AML-193 (cell line): ENCODE measurements at regions not wholly inside any gene's neighbourhood (a gene's known extent, or its start where the extent isn't known, plus 50 kb on each side); places are given as distances from the start of the nearest gene placed in this dataset.
A peak's percentile ranks its signal among the peaks of the same experiment; 100 is the strongest.
"Not testable (repeated sequence)": the region's sequence is repeated elsewhere in the genome, so short reads cannot be mapped to it uniquely, and the experiment has no call there.

Experiments
- DNase-seq, 2 experiments: peaks; one replicate each; lab custom pipeline; 2025; lab: John Stamatoyannopoulos, UW

DNA sequence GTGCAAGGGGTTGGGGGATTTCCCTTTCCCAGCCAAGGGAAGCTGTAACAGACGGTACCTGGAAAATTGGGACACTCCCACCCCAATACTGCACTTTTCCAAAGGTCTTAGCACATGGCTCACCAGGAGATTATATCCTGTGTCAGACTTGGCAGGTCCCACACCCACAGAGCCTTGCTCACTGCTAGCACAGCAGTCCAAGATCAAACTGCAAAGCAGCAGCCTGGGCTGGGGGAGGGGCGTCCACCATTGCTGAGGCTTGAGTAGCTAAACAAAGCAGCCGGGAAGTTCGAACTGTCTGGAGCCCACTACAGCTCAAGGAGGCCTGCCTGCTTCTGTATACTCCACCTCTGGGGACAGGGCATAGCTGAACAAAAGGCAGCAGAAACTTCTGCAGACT is 604.2 kb upstream of the SEMA3D start:
- DNase-seq: not testable (repeated sequence)

DNA sequence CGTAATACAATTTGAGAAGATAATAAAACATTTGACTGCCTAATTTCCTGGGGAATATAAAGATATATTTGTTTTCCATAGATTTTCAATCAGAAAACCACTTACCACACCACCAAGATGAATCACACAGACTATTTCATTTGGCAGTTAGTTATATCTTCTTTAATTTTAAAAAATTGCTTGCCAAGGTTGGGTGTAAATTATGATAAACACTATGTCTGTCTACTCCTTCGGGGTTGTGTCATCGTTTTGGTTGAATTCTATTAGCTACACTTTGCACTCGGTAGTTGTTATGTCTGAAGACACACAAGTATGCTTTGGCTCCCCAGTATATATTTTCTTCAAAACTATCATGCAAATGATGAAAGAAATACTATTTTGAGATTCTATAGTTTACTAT is 594.8 kb upstream of the SEMA3D start:
- no peak for DNase-seq

DNA sequence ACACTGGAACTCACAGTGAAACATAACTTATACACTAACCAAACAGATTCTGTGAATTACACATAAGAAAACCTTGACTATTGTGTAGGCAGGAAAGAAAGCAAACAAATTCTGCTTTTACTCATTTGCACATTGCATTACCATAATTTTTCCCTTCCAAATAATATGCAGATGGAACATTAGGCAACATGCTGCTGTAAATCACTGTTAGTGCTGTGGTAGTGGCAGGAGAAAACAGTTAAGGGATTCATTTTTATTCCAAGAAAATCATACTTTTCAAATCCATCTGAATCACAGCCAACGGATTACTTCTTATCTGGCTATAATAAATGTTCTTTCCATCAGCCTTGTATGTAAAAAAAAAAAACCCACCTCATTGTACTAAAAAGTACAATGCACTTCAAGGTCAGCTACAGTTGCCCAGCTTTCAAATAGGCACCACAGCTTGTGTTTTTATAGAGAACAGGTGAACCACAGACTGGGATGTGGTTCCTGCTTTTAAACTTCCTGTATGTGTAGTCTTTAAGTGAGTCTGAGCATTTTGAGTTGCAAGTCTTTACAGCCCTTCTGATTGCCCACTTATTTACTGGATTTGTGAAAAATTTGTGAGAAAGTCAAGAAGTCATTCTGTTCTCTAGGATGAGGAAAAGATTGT is 590.0 kb upstream of the SEMA3D start:
- no peak for DNase-seq

DNA sequence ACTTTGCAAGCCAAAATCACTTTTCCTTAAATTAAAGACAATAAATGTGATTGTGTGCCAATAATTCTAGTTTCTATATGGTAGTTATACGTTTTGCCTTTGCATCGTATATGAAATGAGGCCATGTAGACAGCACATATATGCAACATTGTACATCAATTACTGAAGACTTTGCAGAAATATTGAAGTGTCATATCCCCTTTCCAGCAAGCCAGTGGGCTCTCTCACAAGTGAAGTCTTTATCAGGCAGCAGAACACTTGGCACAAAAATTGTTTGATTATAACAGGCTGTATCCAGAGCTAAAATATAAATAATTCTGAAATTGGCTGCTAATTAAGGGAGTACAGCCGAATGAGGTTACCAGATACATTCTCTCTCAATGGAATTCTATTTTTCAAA is 588.6 kb upstream of the SEMA3D start:
- DNase-seq: no peak

DNA sequence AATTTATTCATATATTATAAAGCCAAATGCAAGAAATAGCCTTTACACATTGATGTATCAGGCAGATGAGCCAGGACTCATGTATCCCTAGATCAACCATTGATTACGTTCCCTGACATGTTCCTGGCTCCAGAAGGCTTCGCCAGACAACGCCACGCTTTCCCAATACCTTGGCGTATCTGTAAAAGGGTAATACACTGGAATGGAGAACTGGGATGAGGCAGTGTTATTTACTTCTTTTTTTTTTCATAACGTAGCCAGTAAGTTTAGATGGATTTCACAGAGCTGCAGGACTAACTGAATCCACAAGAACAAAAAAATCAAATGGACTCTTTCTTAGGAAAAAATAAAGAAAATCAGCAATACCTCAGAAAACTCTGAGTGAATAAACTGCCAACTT is 588.1 kb upstream of the SEMA3D start:
- DNase-seq: no peak

DNA sequence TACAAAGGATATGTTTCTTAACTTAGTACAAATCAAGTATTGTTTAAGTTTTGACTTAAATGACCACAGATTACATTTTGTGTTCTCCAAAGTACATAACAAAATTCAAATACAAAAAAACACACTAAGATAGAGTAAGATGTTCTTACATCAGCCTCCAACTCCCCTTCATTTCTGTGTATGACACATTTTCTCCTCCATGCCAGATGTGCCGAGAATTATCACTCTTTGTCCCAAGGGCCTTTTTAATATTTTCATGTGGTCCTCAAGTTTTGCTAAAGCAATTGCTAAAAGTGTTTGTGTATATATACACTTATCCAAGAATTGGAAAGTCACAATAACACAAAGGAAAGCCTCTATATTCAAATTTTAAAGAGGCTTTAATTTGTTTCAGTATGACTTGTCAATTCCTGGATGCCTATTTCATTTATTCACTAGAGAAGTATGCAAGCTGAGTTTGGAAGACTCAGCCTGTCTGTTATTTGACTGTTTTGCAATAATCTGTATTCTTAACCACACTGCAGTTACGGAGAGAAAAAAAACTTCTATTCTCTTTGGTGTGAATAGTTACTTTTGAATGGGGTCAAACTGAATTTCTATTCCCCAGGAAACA is 586.4 kb upstream of the SEMA3D start:
- no peak for DNase-seq

DNA sequence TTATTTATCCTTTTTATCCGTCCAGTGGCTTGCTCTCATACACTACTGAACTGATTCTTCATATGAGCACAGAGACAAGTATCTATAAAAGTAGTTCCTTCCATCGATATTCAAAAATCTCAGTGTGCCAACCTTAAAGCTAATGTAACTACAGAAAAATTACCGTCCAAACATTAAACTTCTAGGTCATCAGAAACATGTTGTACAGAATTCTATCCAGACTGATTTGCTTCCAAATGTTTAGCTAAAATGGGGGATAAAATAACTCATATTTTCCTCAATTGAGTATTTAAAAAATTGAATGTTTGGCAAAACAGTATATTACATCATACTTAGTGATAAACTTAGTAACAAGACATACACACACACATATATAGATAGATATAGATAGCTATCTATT is 584.7 kb upstream of the SEMA3D start:
- DNase-seq: no peak

DNA sequence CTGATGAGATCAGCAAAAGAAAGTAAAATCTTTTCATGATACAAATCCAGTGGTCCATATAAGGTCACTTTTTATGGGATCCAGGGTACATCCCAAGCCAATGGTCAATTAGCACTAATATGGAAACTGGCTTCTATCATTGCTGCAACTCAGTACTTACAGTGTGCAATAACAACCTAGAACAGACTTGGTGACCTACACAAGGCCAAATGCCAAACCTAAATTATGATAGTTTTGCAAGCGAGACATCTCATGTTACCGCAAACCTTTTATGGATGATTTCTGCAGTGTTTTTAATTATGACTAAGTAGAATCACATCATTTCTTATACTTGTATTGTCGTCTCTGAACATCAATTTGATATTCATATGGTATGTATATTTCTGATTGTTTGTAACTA is 583.5 kb upstream of the SEMA3D start:
- DNase-seq: no peak

DNA sequence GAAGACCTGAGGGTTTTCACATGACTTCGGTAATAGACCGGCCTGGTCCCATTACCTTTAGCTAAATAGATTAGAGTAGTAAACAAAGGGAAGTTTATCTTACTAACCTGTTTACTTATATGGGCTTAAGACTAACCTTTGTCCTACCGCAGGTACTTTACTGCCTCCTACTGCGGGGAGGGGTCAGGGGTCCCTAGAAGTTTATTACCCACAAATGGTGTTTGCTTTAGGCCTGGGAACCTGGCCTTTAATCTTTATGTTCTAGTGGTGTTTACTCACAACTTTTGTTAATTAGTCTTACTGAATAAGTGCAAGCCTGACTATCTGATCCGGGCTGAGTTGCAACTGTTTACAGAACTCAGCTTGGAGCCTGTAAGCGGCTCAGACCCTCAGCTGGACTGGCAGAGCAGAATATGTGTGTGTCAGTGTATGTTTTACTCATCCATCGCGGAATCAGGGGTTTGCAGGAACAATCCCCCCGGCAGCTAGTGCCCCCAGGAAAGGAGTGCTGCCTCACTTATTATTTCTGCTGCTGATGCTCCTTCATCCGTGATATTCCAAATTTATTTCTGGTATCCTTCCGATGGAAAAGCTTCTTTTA is 578.9 kb upstream of the SEMA3D start:
- DNase-seq: no peak

DNA sequence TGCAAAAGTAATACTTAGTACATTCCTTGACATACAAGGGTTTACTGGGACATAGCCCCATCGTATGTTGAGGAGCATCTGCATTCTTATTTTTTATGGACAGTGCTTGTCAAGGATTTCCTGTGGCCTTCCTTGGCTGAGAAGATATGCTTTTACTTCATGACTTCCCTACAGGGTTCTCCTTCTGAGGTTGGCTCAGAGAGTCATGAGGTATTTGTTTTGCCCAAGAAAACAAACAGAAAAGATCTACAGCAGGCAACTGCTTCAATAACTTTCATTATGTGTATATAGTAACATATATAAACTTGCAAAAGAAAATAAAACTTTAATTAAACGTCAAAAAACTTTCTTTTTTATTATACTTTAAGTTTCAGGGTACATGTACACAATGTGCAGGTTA is 577.2 kb upstream of the SEMA3D start:
- DNase-seq: no peak

DNA sequence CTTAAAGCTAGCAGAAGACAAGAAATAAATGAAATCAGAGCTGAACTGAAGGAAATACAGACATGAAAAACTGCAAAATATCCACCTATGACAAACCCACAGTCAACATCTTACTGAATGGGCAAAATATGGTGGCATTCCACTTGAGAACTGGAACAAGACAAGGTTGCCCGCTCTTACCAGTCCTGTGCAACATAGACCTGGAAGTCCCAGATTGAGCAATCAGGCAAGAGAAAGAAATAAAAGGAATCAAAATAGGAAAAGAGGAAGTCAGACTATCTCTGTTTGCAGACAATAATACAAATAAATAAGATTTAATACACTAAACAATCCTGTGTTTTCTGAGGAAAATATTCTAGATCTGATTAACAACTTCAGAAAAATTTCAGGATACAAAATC is 570.5 kb upstream of the SEMA3D start:
- DNase-seq: no peak

DNA sequence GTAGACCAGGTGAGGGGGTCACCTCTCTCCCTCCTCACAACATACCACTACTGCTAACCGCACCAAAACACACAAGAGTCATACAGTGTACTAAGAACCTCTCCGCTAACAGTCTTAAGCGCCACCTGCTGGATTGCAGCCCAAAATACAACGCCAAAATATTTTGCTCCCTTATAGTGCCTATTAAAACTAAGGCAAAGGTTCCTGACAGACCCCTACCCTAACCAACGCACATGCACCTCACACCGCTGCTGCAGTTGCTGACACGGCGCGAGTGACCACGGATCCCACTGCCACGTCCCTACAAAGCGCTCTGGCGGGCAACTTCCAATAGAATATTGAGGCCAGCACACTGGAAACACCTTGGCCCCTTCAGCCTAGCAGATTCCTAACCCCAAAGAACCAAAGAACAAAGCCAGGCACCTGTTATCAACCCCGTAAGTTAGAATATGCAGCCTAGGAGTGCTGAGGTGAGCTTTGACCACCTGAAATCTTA is 563.6 kb upstream of the SEMA3D start:
- DNase-seq: peak; percentile 44 to 47

DNA sequence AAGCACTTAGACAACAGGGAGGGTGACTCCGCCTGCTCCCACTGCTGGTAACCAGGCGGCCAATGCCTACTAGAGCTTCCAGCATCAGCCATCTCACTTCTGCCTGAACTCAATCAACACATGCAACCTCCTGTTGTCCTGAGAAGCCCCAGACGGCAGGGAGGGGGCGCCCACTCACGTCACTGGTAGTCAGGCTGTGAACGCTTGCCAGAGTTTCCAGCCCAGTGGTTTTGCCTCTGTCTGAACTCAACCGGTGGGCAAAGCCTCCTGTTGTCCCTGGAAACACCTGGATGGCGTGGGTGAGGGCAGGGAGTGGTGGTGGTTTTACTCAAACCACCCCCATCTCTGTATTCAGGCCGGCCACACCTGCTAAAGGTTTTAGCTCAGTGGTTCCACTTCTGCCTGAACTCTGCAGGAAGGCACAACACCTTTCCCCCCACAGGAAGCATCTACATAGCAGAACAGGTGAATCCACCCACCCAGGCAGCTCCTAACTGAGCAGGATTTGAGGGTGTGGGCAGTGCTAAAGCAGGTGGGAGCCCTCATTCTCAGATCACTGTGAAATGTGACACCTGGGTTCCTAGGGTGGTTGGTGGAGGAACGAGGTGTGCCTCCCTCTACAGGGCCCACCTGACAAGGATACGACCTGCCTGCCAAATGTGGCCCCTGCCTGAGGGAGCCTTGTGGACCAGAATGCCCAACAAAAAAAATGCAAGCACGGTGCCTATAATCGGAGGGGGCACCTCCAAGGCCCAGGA is 563.0 kb upstream of the SEMA3D start:
- DNase-seq: no peak

DNA sequence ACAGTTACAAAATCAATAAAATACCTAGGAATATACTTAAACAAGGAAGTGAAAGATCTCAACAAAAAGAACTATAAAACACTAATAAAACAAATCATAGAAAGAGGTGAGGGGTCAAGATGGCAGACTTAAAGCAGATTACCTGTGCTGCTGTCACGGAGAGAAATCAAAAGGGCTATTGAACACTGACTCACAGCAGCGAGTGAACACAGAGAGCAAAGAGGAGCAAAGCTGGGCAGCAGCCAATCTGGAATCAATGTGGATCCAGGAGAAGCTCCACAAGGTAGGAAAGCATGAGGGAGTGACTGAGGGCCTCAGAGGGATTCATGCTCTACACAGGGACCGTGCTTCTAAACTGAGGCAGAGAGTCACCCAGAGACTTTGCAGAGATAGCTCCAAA is 562.0 kb upstream of the SEMA3D start:
- no peak for DNase-seq

DNA sequence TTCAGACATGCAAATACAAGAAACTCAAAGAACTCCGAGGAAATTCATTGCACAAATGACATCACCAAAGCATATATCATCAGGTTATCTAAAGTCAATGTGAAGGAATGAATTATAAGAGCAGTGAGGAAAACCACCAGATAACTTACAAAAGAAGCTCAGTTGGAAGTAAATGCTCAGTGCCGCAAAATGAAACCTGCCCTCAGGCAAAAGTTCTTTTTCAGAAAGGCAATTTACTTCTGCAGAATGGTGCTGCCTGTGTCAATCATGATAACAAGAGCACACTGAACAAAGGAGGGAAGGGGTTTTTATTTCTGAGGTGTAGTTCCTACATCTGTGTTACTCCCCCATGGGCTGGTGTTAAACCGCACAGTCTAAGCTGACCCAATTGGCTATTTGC is 550.6 kb upstream of the SEMA3D start:
- no peak for DNase-seq

DNA sequence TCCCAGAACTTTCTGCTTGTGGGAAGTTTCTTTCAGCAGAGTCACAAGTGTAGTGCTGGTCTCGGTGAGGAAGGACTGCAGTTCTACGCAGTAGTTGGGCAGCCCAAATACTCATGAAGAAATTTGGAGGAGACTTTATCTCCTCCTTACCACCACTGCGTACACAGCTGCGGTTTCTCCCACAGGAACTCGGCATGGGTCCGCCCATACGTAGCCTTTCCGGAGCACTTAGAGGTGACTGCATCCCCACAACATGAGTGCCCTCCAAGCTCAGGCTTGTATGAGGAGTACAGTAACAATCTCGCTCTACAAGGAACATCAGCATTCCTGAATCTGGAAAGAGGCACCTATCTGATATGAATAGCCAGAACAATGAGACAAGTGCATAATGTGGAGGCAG is 549.2 kb upstream of the SEMA3D start:
- no peak for DNase-seq

DNA sequence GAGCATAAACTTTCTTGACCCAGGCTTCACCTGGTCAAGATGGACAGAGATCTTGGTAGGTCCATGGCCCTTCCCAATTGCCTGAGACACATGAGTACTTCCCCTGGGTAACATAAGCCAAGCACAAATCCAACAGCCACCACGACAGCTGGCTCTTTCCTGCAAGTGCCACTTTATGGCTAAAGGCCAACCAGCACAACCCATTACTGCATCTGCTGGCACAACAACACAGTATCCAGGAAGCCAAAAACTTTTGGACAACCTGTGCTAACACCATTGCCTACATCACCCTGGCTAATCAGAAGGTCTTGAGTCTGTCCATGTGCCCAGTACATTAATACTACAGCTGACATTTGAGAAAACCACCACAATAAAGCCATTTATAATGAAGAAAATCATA is 548.0 kb upstream of the SEMA3D start:
- no peak for DNase-seq

DNA sequence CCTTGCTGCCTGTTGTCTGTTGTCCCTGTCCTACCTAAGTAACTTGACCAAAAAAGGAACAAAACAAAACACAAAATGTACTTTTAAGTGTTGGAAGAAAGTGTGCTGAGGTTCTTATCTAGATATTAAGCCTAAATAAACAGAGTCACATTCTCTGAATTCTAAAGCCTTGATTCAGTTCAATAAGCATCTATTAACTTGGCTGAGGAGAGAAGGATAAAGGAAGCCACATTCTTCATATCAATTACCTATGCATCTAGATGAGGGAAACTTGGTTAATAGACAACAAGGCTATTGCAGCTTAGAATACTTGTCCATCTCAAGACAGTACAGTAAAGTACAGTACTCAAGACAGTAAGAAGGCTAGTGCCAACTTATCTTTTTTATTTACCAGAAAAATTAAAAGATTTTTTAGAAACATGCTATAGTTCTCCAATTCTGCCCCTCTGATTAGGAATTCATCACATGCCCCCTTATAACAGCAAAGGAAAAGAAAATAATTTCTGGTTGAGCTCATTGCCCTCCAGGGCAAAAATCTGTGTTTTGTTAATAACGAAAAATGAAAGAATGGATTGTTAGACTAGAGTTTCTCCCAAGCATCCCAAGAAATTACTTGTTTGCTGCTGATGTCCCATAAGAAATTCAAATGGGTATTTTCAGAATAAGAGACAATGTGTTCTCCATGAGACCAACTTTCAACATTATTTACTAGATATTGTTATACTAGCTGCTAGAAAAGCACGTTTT is 546.5 kb upstream of the SEMA3D start:
- DNase-seq: no peak

DNA sequence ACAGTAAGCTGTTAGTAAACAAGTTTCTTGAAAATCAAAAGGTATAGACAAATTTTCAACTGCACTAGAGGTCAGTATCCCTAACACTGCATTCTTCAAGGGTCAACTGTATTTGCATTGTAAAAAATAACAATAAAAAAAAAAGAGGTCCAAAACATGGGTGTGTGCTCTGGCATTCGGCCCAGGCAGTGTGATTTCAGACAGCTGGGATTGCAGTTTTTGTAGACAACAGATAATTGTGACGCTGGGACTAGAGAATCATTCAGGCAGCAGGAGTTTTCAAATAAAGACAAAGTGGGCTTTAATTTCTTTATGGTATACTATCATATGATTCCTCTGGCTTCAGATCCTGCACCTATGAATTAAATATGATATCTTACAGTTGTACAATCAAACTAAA is 543.2 kb upstream of the SEMA3D start:
- DNase-seq: no peak

DNA sequence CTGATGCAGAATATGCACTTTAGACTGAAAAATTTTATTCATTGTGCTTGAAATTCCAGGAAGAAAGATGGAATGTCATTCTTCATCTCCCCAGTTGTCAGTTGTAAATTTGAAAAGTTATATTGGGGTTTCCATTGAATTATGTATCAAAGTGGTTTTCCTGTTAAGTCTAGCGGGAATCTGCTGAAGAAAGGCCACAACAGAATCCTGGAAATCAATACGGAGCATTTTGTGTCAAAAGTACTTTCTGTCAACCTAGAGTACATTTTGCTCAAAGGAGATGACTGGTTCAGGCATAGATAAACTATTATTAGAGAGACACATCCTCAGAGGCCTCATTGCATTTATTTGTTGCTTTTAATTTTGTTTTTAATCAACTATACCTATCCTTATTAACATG is 538.2 kb upstream of the SEMA3D start:
- no peak for DNase-seq

DNA sequence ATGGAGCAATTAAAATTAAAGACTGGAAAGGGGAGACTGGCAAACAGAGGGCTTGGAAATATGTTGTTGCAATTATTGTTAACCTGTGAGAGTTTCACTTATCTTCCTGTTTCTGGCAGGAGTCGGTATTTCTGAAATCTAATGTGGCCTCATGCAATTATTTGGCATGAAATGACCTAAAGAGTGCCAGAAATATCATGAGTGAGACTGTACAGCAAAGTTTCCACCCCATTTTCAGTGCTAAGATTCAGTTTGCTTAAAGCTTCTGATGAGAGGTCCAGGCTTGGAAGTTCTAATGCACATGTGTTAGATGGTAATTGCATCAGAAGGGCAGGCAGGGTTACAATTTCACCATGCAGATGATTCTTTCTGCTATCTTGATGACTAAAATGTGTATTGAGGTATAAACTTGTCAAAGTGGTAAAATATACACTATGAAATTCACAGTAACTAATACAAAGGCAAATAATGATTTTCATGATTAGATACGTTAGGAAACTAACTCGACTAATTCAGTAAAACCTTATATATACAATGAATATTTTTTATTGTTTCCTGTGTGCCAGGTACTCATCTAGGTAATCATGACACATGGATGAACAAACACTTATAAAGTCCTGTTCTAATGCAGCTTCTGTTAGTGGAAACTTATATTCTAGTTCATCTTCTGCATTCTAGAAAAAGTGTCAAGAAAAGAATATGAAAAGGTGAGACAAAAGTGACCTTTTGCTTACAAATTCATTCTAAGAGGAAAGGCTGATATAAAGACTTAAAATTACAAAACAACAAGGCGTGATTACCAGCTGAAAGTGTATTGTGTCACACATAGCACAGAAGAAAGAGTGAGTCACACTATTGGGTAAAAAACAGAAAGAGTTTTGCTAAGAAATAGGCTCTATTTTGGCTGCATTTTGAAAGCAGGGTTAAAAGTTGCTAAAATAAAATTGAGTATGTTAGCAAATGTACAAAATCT is 533.4 kb upstream of the SEMA3D start:
- DNase-seq: peak; percentile 87 to 89
